ENCODE measurements at regions not wholly inside any gene's neighbourhood (a gene's known extent, or its start where the extent isn't known, plus 50 kb on each side); places are given as distances from the start of the nearest gene placed in this dataset.

- Histone ChIP-seq H3K4me1 (ENCODE audit: control insufficient read depth in 1 of 2, insufficient read depth in 2 of 2, low read length in 2 of 2) (peaks cover 8 to 11% of the 10 kb centered on the region in 2 experiments), H3K9me3 (ENCODE audit: insufficient read depth, low read depth, low read length) (no peaks in the 10 kb centered on the region), H3K4ac (ENCODE audit: low read depth, low read length) (no peak overlapping the region), H3K79me1 (ENCODE audit: low read length) (peaks cover 17% of the 10 kb centered on the region), H2AK5ac (ENCODE audit: low read length) (peak overlapping the region; percentile 59), H2BK12ac (ENCODE audit: low read length) (no peak overlapping the region), H4K12ac (ENCODE audit: low read depth, low read length) (no peak overlapping the region), H3K4me2 (ENCODE audit: low read length) (no peak overlapping the region), H3K4me3 (ENCODE audit: low read depth, low read length) (no peak overlapping the region), H2BK120ac (ENCODE audit: insufficient read depth, low read length, poor library complexity) (peak overlapping the region; percentile 44), H3K14ac (ENCODE audit: low read length) (peak overlapping the region; percentile 34), H3K18ac (ENCODE audit: low read length) (no peak overlapping the region), H3K36me3 (ENCODE audit: control insufficient read depth in 1 of 2, insufficient read depth in 2 of 2, low read length in 2 of 2) (no peaks in the 10 kb centered on the region), H3K27me3 (ENCODE audit: insufficient read depth, low read length) (no peaks in the 10 kb centered on the region), H2BK5ac (ENCODE audit: low read depth, low read length, poor library complexity) (no peak overlapping the region), H3K9ac (ENCODE audit: low read length) (no peak overlapping the region), H3K79me2 (ENCODE audit: control insufficient read depth, insufficient read depth, low read length, poor library complexity) (no peaks in the 10 kb centered on the region), H4K8ac (ENCODE audit: low read depth, low read length) (no peak overlapping the region), H3K23ac (ENCODE audit: low read length) (no peak overlapping the region), H3K27ac (ENCODE audit: low read depth, low read length) (no peak overlapping the region), H4K91ac (ENCODE audit: low read depth, low read length) (no peak overlapping the region), H2AFZ (ENCODE audit: insufficient read depth, low read length, poor library complexity) (no peak overlapping the region)
- DNase-seq: peak in 1 of 2 donors; percentile 64
- WGBS (ENCODE audit: extremely low coverage, insufficient coverage, insufficient read length): no CpG with 5 or more reads among the region's 6 CpGs
Measured at GRCh38 chr12:114917307-114917706, 233.3 kb upstream of the TBX3 start.

GRCh38 chr12:114916541-114916940 is 232.6 kb upstream of the TBX3 start:
- no peak overlapping the region for H4K12ac ChIP-seq (ENCODE audit: low read depth, low read length)
- no peaks in the 10 kb centered on the region for H3K36me3 ChIP-seq (ENCODE audit: control insufficient read depth in 1 of 2, insufficient read depth in 2 of 2, low read length in 2 of 2)
- H3K14ac ChIP-seq (ENCODE audit: low read length): peak overlapping the region; percentile 48
- H3K27me3 ChIP-seq (ENCODE audit: insufficient read depth, low read length): no peaks in the 10 kb centered on the region
- WGBS (ENCODE audit: extremely low coverage, insufficient coverage, insufficient read length): no CpG with 5 or more reads among the region's 12 CpGs
- no peak overlapping the region for H4K8ac ChIP-seq (ENCODE audit: low read depth, low read length)
- H3K4ac ChIP-seq (ENCODE audit: low read depth, low read length): no peak overlapping the region
- no peak for DNase-seq
- H3K27ac ChIP-seq (ENCODE audit: low read depth, low read length): no peak overlapping the region
- peak overlapping the region; percentile 15 for H2BK12ac ChIP-seq (ENCODE audit: low read length)
- H3K79me1 ChIP-seq (ENCODE audit: low read length): peaks cover 17% of the 10 kb centered on the region
- no peak overlapping the region for H3K4me2 ChIP-seq (ENCODE audit: low read length)
- H3K4me1 ChIP-seq (ENCODE audit: control insufficient read depth in 1 of 2, insufficient read depth in 2 of 2, low read length in 2 of 2): peaks cover 8 to 11% of the 10 kb centered on the region in 2 experiments
- H3K23ac ChIP-seq (ENCODE audit: low read length): no peak overlapping the region
- no peak overlapping the region for H3K4me3 ChIP-seq (ENCODE audit: low read depth, low read length)
- H3K9me3 ChIP-seq (ENCODE audit: insufficient read depth, low read depth, low read length): no peaks in the 10 kb centered on the region
- H4K91ac ChIP-seq (ENCODE audit: low read depth, low read length): peak overlapping the region; percentile 31
- H2AK5ac ChIP-seq (ENCODE audit: low read length): peak overlapping the region; percentile 40
- H2AFZ ChIP-seq (ENCODE audit: insufficient read depth, low read length, poor library complexity): no peak overlapping the region
- H3K79me2 ChIP-seq (ENCODE audit: control insufficient read depth, insufficient read depth, low read length, poor library complexity): no peaks in the 10 kb centered on the region
- no peak overlapping the region for H3K9ac ChIP-seq (ENCODE audit: low read length)
- H2BK5ac ChIP-seq (ENCODE audit: low read depth, low read length, poor library complexity): peak overlapping the region; percentile 17
- peak overlapping the region; percentile 82 for H2BK120ac ChIP-seq (ENCODE audit: insufficient read depth, low read length, poor library complexity)
- no peak overlapping the region for H3K18ac ChIP-seq (ENCODE audit: low read length)

- Histone ChIP-seq H4K12ac (ENCODE audit: low read depth, low read length) (no peak overlapping the region), H4K91ac (ENCODE audit: low read depth, low read length) (peak overlapping the region; percentile 55), H3K4me3 (ENCODE audit: low read depth, low read length) (no peak overlapping the region), H3K9me3 (ENCODE audit: insufficient read depth, low read depth, low read length) (no peaks in the 10 kb centered on the region), H3K18ac (ENCODE audit: low read length) (peak overlapping the region; percentile 29), H3K4me1 (ENCODE audit: control insufficient read depth in 1 of 2, insufficient read depth in 2 of 2, low read length in 2 of 2) (peaks cover 8 to 11% of the 10 kb centered on the region in 2 experiments), H3K27me3 (ENCODE audit: insufficient read depth, low read length) (no peaks in the 10 kb centered on the region), H2AFZ (ENCODE audit: insufficient read depth, low read length, poor library complexity) (no peak overlapping the region), H2BK120ac (ENCODE audit: insufficient read depth, low read length, poor library complexity) (no peak overlapping the region), H2AK5ac (ENCODE audit: low read length) (no peak overlapping the region), H4K8ac (ENCODE audit: low read depth, low read length) (no peak overlapping the region), H3K14ac (ENCODE audit: low read length) (no peak overlapping the region), H3K4ac (ENCODE audit: low read depth, low read length) (no peak overlapping the region), H3K4me2 (ENCODE audit: low read length) (no peak overlapping the region), H3K9ac (ENCODE audit: low read length) (no peak overlapping the region), H3K27ac (ENCODE audit: low read depth, low read length) (no peak overlapping the region), H2BK5ac (ENCODE audit: low read depth, low read length, poor library complexity) (no peak overlapping the region), H2BK12ac (ENCODE audit: low read length) (peak overlapping the region; percentile 42), H3K79me2 (ENCODE audit: control insufficient read depth, insufficient read depth, low read length, poor library complexity) (no peaks in the 10 kb centered on the region), H3K79me1 (ENCODE audit: low read length) (peaks cover 17% of the 10 kb centered on the region), H3K23ac (ENCODE audit: low read length) (no peak overlapping the region), H3K36me3 (ENCODE audit: control insufficient read depth in 1 of 2, insufficient read depth in 2 of 2, low read length in 2 of 2) (no peaks in the 10 kb centered on the region)
- no peak for DNase-seq
- WGBS (ENCODE audit: extremely low coverage, insufficient coverage, insufficient read length): no CpG with 5 or more reads among the region's 3 CpGs
Measured at GRCh38 chr12:114916124-114916523, 232.1 kb upstream of the TBX3 start.

GRCh38 chr12:114913871-114914801 is 230.2 kb upstream of the TBX3 start:
- peaks cover 8 to 11% of the 10 kb centered on the region in 2 experiments for H3K4me1 ChIP-seq (ENCODE audit: control insufficient read depth in 1 of 2, insufficient read depth in 2 of 2, low read length in 2 of 2)
- no peak overlapping the region for H3K23ac ChIP-seq (ENCODE audit: low read length)
- no peaks in the 10 kb centered on the region for H3K9me3 ChIP-seq (ENCODE audit: insufficient read depth, low read depth, low read length)
- no peaks in the 10 kb centered on the region for H3K27me3 ChIP-seq (ENCODE audit: insufficient read depth, low read length)
- H3K14ac ChIP-seq (ENCODE audit: low read length): peak overlapping the region; percentile 75
- peak overlapping the region; percentile 20 for H2AFZ ChIP-seq (ENCODE audit: insufficient read depth, low read length, poor library complexity)
- no peak overlapping the region for H3K4me2 ChIP-seq (ENCODE audit: low read length)
- no peak overlapping the region for H3K4ac ChIP-seq (ENCODE audit: low read depth, low read length)
- peak overlapping the region; percentile 72 for H2BK120ac ChIP-seq (ENCODE audit: insufficient read depth, low read length, poor library complexity)
- no peak overlapping the region for H3K4me3 ChIP-seq (ENCODE audit: low read depth, low read length)
- peak overlapping the region; percentile 72 for H2AK5ac ChIP-seq (ENCODE audit: low read length)
- WGBS (ENCODE audit: extremely low coverage, insufficient coverage, insufficient read length): no CpG with 5 or more reads among the region's 10 CpGs
- peak overlapping the region; percentile 75 for H2BK12ac ChIP-seq (ENCODE audit: low read length)
- no peak overlapping the region for H3K9ac ChIP-seq (ENCODE audit: low read length)
- no peak overlapping the region for H2BK5ac ChIP-seq (ENCODE audit: low read depth, low read length, poor library complexity)
- peak overlapping the region; percentile 50 for H4K91ac ChIP-seq (ENCODE audit: low read depth, low read length)
- no peak for DNase-seq
- peak overlapping the region; percentile 66 for H4K8ac ChIP-seq (ENCODE audit: low read depth, low read length)
- peak overlapping the region; percentile 40 for H3K18ac ChIP-seq (ENCODE audit: low read length)
- H3K36me3 ChIP-seq (ENCODE audit: control insufficient read depth in 1 of 2, insufficient read depth in 2 of 2, low read length in 2 of 2): no peaks in the 10 kb centered on the region
- no peak overlapping the region for H3K27ac ChIP-seq (ENCODE audit: low read depth, low read length)
- H4K12ac ChIP-seq (ENCODE audit: low read depth, low read length): no peak overlapping the region
- H3K79me1 ChIP-seq (ENCODE audit: low read length): peaks cover 14% of the 10 kb centered on the region
- no peaks in the 10 kb centered on the region for H3K79me2 ChIP-seq (ENCODE audit: control insufficient read depth, insufficient read depth, low read length, poor library complexity)

All from trophoblast cell (in vitro differentiated cells and primary cell).